Muscle layer of duodenum (tissue), 2 donors: ENCODE measurements at regions not wholly inside any gene's neighbourhood (a gene's known extent, or its start where the extent isn't known, plus 50 kb on each side); places are given as distances from the start of the nearest gene placed in this dataset.

ENCODE experiments used
- H3K27ac ChIP-seq: one replicate; pipeline ENCODE4 v1.7.0; 2013; ENCODE audit warnings: mild to moderate bottlenecking, low read length
- H3K27me3 ChIP-seq: one replicate; pipeline ENCODE4 v1.7.0; 2013; ENCODE audit warnings: low read depth, mild to moderate bottlenecking, control low read depth, low read length
- H3K36me3 ChIP-seq, 2 donors: one replicate each; pipeline ENCODE4 v1.7.0; 2013; ENCODE audit warnings: low read length in 2 of 2, control low read depth in 1 of 2, mild to moderate bottlenecking in 1 of 2; ENCODE audit not compliant: insufficient read depth in 2 of 2, control insufficient read depth in 1 of 2
- H3K4me1 ChIP-seq, 2 donors: one replicate each; pipeline ENCODE4 v1.7.0; 2013; ENCODE audit warnings: low read length in 2 of 2, mild to moderate bottlenecking in 2 of 2, control low read depth in 1 of 2, moderate library complexity in 1 of 2; ENCODE audit not compliant: insufficient read depth in 2 of 2, control insufficient read depth in 1 of 2
- H3K4me3 ChIP-seq, 2 donors: one replicate each; pipeline ENCODE4 v1.7.0; 2013; ENCODE audit warnings: low read length in 2 of 2, low read depth in 1 of 2, mild to moderate bottlenecking in 1 of 2
- H3K9me3 ChIP-seq, 2 donors: one replicate each; pipeline ENCODE4 v1.7.0; 2013; ENCODE audit warnings: low read length in 2 of 2, control low read depth in 1 of 2, mild to moderate bottlenecking in 1 of 2; ENCODE audit not compliant: control insufficient read depth in 1 of 2
- donor health status: healthy.

GRCh38 chr1:87539147-87539546 is 210.5 kb downstream of the LMO4 start:
- Histone ChIP-seq H3K4me3 (no peak overlapping the region), H3K9me3 (peaks cover 0 to 20% of the 10 kb centered on the region in 2 donors), H3K27ac (no peak overlapping the region), H3K4me1 (no peaks in the 10 kb centered on the region), H3K27me3 (no peaks in the 10 kb centered on the region), H3K36me3 (no peaks in the 10 kb centered on the region)

- no peaks in the 10 kb centered on the region for H3K36me3 ChIP-seq
- H3K4me1 ChIP-seq: no peaks in the 10 kb centered on the region
- H3K4me3 ChIP-seq: no peak overlapping the region
- no peak overlapping the region for H3K27ac ChIP-seq
- no peaks in the 10 kb centered on the region for H3K27me3 ChIP-seq
- peaks cover 0 to 20% of the 10 kb centered on the region in 2 donors for H3K9me3 ChIP-seq
These were observed 214.0 kb downstream of the LMO4 start for GRCh38 chr1:87542697-87543096.

GRCh38 chr1:87549738-87550137 is 221.1 kb downstream of the LMO4 start:
- no peaks in the 10 kb centered on the region for H3K4me1 ChIP-seq
- no peaks in the 10 kb centered on the region for H3K27me3 ChIP-seq
- H3K36me3 ChIP-seq: no peaks in the 10 kb centered on the region
- no peak overlapping the region for H3K27ac ChIP-seq
- no peak overlapping the region for H3K4me3 ChIP-seq
- H3K9me3 ChIP-seq: no peaks in the 10 kb centered on the region

- no peaks in the 10 kb centered on the region for H3K36me3 ChIP-seq
- H3K27ac ChIP-seq: no peak overlapping the region
- H3K27me3 ChIP-seq: no peaks in the 10 kb centered on the region
These were observed 224.8 kb downstream of the LMO4 start for GRCh38 chr1:87553511-87553910.

GRCh38 chr1:87555366-87555765 is 226.7 kb downstream of the LMO4 start:
- H3K27ac ChIP-seq: no peak overlapping the region
- no peaks in the 10 kb centered on the region for H3K4me1 ChIP-seq
- no peaks in the 10 kb centered on the region for H3K9me3 ChIP-seq
- H3K36me3 ChIP-seq: no peaks in the 10 kb centered on the region
- no peak overlapping the region for H3K4me3 ChIP-seq
- H3K27me3 ChIP-seq: no peaks in the 10 kb centered on the region

More at GRCh38 chr1:87553511-87553910, 224.8 kb downstream of the LMO4 start:
- Histone ChIP-seq H3K4me3 (no peak overlapping the region), H3K4me1 (no peaks in the 10 kb centered on the region), H3K9me3 (no peaks in the 10 kb centered on the region)

GRCh38 chr1:87556326-87556725 is 227.6 kb downstream of the LMO4 start:
- Histone ChIP-seq H3K36me3 (no peaks in the 10 kb centered on the region), H3K9me3 (no peaks in the 10 kb centered on the region), H3K4me3 (no peak overlapping the region), H3K4me1 (no peaks in the 10 kb centered on the region), H3K27ac (no peak overlapping the region), H3K27me3 (no peaks in the 10 kb centered on the region)

GRCh38 chr1:87558921-87559320 is 230.2 kb downstream of the LMO4 start:
- Histone ChIP-seq H3K4me1 (no peaks in the 10 kb centered on the region), H3K27me3 (no peaks in the 10 kb centered on the region), H3K36me3 (no peaks in the 10 kb centered on the region), H3K9me3 (no peaks in the 10 kb centered on the region), H3K27ac (no peak overlapping the region), H3K4me3 (no peak overlapping the region)

GRCh38 chr1:87560137-87560536 is 231.5 kb downstream of the LMO4 start:
- Histone ChIP-seq H3K36me3 (no peaks in the 10 kb centered on the region), H3K27ac (no peak overlapping the region), H3K9me3 (no peaks in the 10 kb centered on the region), H3K4me3 (no peak overlapping the region), H3K4me1 (no peaks in the 10 kb centered on the region), H3K27me3 (no peaks in the 10 kb centered on the region)

GRCh38 chr1:87560601-87561360 is 232.1 kb downstream of the LMO4 start:
- no peak overlapping the region for H3K4me3 ChIP-seq
- H3K9me3 ChIP-seq: no peaks in the 10 kb centered on the region
- H3K27me3 ChIP-seq: no peaks in the 10 kb centered on the region
- no peaks in the 10 kb centered on the region for H3K36me3 ChIP-seq
- H3K4me1 ChIP-seq: no peaks in the 10 kb centered on the region
- no peak overlapping the region for H3K27ac ChIP-seq

GRCh38 chr1:87563211-87563610 is 234.5 kb downstream of the LMO4 start:
- no peaks in the 10 kb centered on the region for H3K9me3 ChIP-seq
- no peak overlapping the region for H3K27ac ChIP-seq
- H3K36me3 ChIP-seq: no peaks in the 10 kb centered on the region
- H3K4me3 ChIP-seq: no peak overlapping the region
- H3K4me1 ChIP-seq: no peaks in the 10 kb centered on the region
- no peaks in the 10 kb centered on the region for H3K27me3 ChIP-seq

GRCh38 chr1:87565861-87566260 is 237.2 kb downstream of the LMO4 start:
- Histone ChIP-seq H3K9me3 (no peaks in the 10 kb centered on the region), H3K4me3 (no peak overlapping the region), H3K36me3 (no peaks in the 10 kb centered on the region), H3K27me3 (no peaks in the 10 kb centered on the region), H3K27ac (no peak overlapping the region), H3K4me1 (no peaks in the 10 kb centered on the region)

- no peaks in the 10 kb centered on the region for H3K4me1 ChIP-seq
- H3K9me3 ChIP-seq: no peaks in the 10 kb centered on the region
- H3K27ac ChIP-seq: no peak overlapping the region
- no peak overlapping the region for H3K4me3 ChIP-seq
- H3K27me3 ChIP-seq: no peaks in the 10 kb centered on the region
- no peaks in the 10 kb centered on the region for H3K36me3 ChIP-seq
These were observed 239.3 kb downstream of the LMO4 start for GRCh38 chr1:87568005-87568404.
